Esophagus muscularis mucosa (tissue), 4 donors: ENCODE measurements at regions not wholly inside any gene's neighbourhood (a gene's known extent, or its start where the extent isn't known, plus 50 kb on each side); places are given as distances from the start of the nearest gene placed in this dataset.

Experiments
- DNase-seq: peaks from one replicate; pipeline ENCODE4 v3.0.0-alpha.2; 2017; ENCODE audit errors: extremely low spot score
- H3K27ac ChIP-seq, 4 donors: fragments of 200-600 bp; sonication (generic); replicated peaks in 1 of 4; 1 replicate in 3 of 4; 2 replicates in 1 of 4; pipeline ENCODE4 v1.5.1; 2016 to 2019; ENCODE audit warnings: mild to moderate bottlenecking in 1 of 4
- H3K27me3 ChIP-seq, 4 donors: fragments of 200-600 bp; sonication (generic); one replicate each; pipeline versions ENCODE4 v1.5.1 to v1.6.0; 2016 to 2019
- H3K36me3 ChIP-seq, 4 donors: fragments of 200-600 bp; sonication (generic); one replicate each; pipeline ENCODE4 v1.5.1; 2016 to 2019
- H3K4me1 ChIP-seq, 4 donors: fragments of 200-600 bp; sonication (generic); one replicate each; pipeline ENCODE4 v1.5.1; 2016 to 2019
- H3K4me3 ChIP-seq, 4 donors: fragments of 200-600 bp; sonication (generic); 1 replicate in 2 of 4; 2 replicates in 2 of 4; pipeline ENCODE4 v1.5.1; 2016 to 2019; ENCODE audit warnings: mild to moderate bottlenecking in 4 of 4, moderate library complexity in 1 of 4
- H3K9me3 ChIP-seq, 4 donors: fragments of 200-600 bp; sonication (generic); 1 replicate in 3 of 4; 2 replicates in 1 of 4; pipeline ENCODE4 v1.5.1; 2016 to 2019
- EP300 ChIP-seq: sonication (generic); formaldehyde crosslinking; IDR thresholded peaks from one replicate; pipeline ENCODE4 v1.6.1; 2017; ENCODE audit warnings: antibody characterized with exemption
- POLR2A ChIP-seq: fragments of 450-650 bp; IDR thresholded peaks from one replicate; pipeline ENCODE4 v1.6.1; 2017; ENCODE audit warnings: antibody characterized with exemption, moderate library complexity, mild to moderate bottlenecking, low read depth
- POLR2AphosphoS5 ChIP-seq, 2 donors: sonication (generic); formaldehyde crosslinking; IDR thresholded peaks; one replicate each; pipeline ENCODE4 v1.6.1; 2017; ENCODE audit warnings: antibody characterized with exemption in 2 of 2
- WGBS: methylation state at CpG from one replicate; pipeline ENCODE4 v1.1.5; 2018; 5-methylcytosine and 5-hydroxymethylcytosine counted together
- intact Hi-C: fragments of 100-400 bp; cut with DNase I; formaldehyde crosslinking; loops from one replicate; pipeline ENCODE4 v1.15.1; 2023
- TF ChIP-seq, protein P1 (sequence below), 3 experiments: fragments of 200-600 bp in 2 of 3; fragments of 450-650 bp in 1 of 3; sonication (generic) in 2 of 3; IDR thresholded peaks; one replicate each; pipeline ENCODE4 v1.5.1; 2017 to 2019; ENCODE audit warnings: antibody characterized with exemption in 3 of 3, mild to moderate bottlenecking in 2 of 3, moderate library complexity in 1 of 3

DNA sequence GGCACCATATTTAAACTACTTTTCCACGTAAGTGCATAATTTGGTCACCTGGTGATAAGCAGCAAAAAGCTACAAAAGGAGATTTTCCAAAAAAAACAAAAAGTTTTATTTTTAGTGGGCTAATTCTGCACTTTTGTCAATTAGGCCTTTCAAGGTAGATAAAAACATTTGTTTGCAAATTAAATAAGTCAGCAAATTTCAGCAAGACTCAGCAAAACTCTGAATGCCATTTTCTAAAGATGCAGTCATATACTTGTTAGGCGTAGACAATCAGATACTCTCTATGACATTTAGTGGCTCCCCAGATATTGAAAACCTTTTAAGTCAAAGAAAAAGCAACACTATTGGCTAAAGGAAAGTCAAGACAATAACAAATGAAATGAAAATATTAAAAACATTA lies 400.2 kb upstream of the GOLIM4 start:
- intact Hi-C loops: no loop called here
- H3K4me1 ChIP-seq: peaks cover 0 to 18% (median 10%) of the 10 kb centered on the region in 4 donors
- WGBS: 93% methylated on average over 2 of the region's 2 CpGs
- H3K27ac ChIP-seq: no peak overlapping the region
- no peaks in the 10 kb centered on the region for H3K9me3 ChIP-seq
- DNase-seq: no peak
- no peaks in the 10 kb centered on the region for H3K27me3 ChIP-seq
- no peaks in the 10 kb centered on the region for H3K36me3 ChIP-seq
- TF ChIP-seq, protein P1, sequence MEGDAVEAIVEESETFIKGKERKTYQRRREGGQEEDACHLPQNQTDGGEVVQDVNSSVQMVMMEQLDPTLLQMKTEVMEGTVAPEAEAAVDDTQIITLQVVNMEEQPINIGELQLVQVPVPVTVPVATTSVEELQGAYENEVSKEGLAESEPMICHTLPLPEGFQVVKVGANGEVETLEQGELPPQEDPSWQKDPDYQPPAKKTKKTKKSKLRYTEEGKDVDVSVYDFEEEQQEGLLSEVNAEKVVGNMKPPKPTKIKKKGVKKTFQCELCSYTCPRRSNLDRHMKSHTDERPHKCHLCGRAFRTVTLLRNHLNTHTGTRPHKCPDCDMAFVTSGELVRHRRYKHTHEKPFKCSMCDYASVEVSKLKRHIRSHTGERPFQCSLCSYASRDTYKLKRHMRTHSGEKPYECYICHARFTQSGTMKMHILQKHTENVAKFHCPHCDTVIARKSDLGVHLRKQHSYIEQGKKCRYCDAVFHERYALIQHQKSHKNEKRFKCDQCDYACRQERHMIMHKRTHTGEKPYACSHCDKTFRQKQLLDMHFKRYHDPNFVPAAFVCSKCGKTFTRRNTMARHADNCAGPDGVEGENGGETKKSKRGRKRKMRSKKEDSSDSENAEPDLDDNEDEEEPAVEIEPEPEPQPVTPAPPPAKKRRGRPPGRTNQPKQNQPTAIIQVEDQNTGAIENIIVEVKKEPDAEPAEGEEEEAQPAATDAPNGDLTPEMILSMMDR (IDR thresholded peaks at IDR 0.05): no peak
- H3K4me3 ChIP-seq: no peak overlapping the region

DNA sequence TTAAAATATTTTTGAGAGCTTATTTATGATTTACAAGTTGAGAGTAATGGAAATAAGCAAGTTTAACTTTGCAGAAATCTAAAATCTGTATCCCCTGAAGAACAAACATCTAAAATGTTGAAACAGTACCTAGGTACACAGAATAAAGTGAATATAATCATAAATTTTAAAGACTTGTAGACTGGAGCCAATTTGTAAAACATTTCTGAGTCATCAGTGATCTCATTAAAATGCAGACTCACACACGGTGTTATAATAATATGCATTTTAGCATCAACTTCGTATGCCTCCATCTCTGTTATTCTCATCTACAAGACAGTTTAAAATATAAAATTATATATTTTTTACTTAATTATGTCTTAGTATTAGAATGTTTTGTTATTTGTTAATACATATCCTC lies 399.5 kb upstream of the GOLIM4 start:
- H3K27me3 ChIP-seq: no peaks in the 10 kb centered on the region
- DNase-seq: no peak
- intact Hi-C loops: no loop called here
- no peak overlapping the region for H3K4me3 ChIP-seq
- 77% methylated on average over 2 of the region's 2 CpGs for WGBS
- H3K9me3 ChIP-seq: no peaks in the 10 kb centered on the region
- H3K4me1 ChIP-seq: peaks cover 0 to 18% (median 10%) of the 10 kb centered on the region in 4 donors
- TF ChIP-seq EP300 (no peak), POLR2A (no peak), POLR2AphosphoS5 (IDR thresholded peaks at IDR 0.05) (no peak)
- TF ChIP-seq, protein P1 (IDR thresholded peaks at IDR 0.05): no peak
- no peaks in the 10 kb centered on the region for H3K36me3 ChIP-seq
- H3K27ac ChIP-seq: no peak overlapping the region

DNA sequence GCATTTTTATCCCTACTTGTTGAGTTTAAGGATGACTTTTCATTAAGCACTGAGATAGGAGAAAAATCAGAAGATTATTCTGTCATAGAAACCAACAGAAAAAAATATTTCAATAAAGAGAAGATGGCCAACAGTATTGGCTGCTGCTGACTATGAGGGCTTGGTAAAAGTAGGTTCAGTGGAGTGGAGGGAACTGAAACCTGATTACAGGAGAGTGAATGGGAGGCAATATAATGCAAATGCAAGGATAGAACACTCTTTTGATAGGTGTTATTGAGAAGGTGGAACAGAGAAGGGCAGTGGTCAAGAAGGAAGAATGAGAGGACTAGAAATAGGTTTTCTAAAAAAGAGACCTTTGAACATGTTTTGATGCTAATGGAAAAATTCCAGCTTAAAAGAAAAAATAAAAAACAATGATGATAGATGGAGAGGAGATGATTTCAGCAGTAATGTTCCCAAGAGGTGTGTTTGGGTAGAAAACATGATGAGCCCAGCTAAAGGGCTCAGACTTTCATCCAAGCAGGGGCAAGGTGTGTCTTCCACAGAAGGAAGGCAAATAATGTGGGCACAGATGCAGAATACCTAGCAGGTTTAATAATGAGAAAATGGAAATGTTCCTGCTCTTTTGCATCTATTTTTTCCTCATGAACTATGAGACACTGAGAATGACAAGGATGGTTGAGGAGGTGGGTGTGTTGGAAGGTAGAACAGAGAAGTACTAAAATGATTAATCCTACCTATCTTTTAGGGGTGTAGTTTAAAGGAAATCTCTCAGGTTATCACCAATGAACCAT lies 397.9 kb upstream of the GOLIM4 start:
- Histone ChIP-seq H3K9me3 (no peaks in the 10 kb centered on the region), H3K4me3 (no peak overlapping the region), H3K27me3 (no peaks in the 10 kb centered on the region), H3K36me3 (no peaks in the 10 kb centered on the region), H3K27ac (no peak overlapping the region), H3K4me1 (peaks cover 0 to 18% (median 10%) of the 10 kb centered on the region in 4 donors)
- TF ChIP-seq, protein P1 (IDR thresholded peaks at IDR 0.05): no peak
- TF ChIP-seq POLR2A: no peak
- TF ChIP-seq EP300: no peak
- no peak for TF ChIP-seq POLR2AphosphoS5 (IDR thresholded peaks at IDR 0.05)
- DNase-seq: no peak
- intact Hi-C loops: no loop called here

DNA sequence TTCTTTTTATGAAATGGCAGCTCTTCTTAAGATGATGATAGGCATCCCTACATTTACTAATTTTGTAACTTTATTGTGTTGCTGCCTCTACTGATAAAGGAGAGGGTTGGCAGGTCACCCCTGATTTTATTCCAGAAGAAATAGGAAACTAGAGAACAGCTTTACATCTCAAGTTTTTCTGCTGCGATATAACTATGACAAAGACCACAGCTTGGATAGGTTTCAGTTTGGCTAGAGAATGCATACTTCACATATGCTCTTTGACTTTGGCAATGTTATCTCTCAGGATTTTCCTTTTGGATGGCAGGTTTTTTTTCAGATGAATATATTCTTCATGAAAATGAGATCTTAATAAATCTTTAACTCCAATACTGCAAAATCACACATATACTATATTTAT lies 395.3 kb upstream of the GOLIM4 start:
- no peaks in the 10 kb centered on the region for H3K36me3 ChIP-seq
- WGBS: 22% methylated on average over 1 of the region's 1 CpG
- TF ChIP-seq EP300 (no peak), POLR2A (no peak)
- TF ChIP-seq, protein P1 (IDR thresholded peaks at IDR 0.05): no peak
- DNase-seq: no peak
- intact Hi-C loops: no loop called here
- no peaks in the 10 kb centered on the region for H3K9me3 ChIP-seq
- H3K4me3 ChIP-seq: no peak overlapping the region
- H3K4me1 ChIP-seq: no peaks in the 10 kb centered on the region
- no peak overlapping the region for H3K27ac ChIP-seq
- H3K27me3 ChIP-seq: no peaks in the 10 kb centered on the region

DNA sequence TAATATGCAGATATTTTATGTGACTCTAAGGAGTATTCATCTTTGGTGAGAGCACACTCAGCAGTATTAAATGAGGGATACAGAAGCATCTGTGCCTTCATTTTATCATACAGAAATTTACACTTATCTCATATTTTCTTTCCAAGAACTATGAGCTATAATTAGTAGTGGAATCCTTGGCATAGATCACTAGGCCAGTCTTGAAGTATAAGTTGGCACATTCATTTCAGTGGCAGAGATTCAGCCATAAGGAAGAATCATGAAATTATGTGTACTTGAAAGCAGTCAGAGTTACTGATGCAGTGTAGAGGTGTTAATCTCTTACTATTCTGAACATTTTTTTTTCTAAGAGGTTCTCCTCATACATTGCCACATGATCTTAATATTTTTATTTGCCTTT lies 393.6 kb upstream of the GOLIM4 start:
- Histone ChIP-seq H3K27ac (no peak overlapping the region), H3K4me3 (no peak overlapping the region), H3K9me3 (no peaks in the 10 kb centered on the region), H3K4me1 (no peaks in the 10 kb centered on the region), H3K27me3 (no peaks in the 10 kb centered on the region), H3K36me3 (no peaks in the 10 kb centered on the region)
- TF ChIP-seq POLR2AphosphoS5 (IDR thresholded peaks at IDR 0.05) (no peak), EP300 (no peak), POLR2A (no peak)
- TF ChIP-seq, protein P1 (IDR thresholded peaks at IDR 0.05): no peak
- DNase-seq: no peak
- intact Hi-C loops: no loop called here
